ENCODE measurements at regions not wholly inside any gene's neighbourhood (a gene's known extent, or its start where the extent isn't known, plus 50 kb on each side); places are given as distances from the start of the nearest gene placed in this dataset.

GRCh38 chr3:28847736-28848135 lies 433.1 kb upstream of the RBMS3 start:
- TF ChIP-seq, protein P1, sequence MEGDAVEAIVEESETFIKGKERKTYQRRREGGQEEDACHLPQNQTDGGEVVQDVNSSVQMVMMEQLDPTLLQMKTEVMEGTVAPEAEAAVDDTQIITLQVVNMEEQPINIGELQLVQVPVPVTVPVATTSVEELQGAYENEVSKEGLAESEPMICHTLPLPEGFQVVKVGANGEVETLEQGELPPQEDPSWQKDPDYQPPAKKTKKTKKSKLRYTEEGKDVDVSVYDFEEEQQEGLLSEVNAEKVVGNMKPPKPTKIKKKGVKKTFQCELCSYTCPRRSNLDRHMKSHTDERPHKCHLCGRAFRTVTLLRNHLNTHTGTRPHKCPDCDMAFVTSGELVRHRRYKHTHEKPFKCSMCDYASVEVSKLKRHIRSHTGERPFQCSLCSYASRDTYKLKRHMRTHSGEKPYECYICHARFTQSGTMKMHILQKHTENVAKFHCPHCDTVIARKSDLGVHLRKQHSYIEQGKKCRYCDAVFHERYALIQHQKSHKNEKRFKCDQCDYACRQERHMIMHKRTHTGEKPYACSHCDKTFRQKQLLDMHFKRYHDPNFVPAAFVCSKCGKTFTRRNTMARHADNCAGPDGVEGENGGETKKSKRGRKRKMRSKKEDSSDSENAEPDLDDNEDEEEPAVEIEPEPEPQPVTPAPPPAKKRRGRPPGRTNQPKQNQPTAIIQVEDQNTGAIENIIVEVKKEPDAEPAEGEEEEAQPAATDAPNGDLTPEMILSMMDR (IDR thresholded peaks at IDR 0.05; ENCODE audit: insufficient read depth, low read length, poor library complexity, severe bottlenecking) = no peak
- no peak for TF ChIP-seq EZH2phosphoT487 (conservative IDR thresholded peaks at IDR 0.05; ENCODE audit: low read length)
